ENCODE measurements at regions not wholly inside any gene's neighbourhood (a gene's known extent, or its start where the extent isn't known, plus 50 kb on each side); places are given as distances from the start of the nearest gene placed in this dataset.

DNA sequence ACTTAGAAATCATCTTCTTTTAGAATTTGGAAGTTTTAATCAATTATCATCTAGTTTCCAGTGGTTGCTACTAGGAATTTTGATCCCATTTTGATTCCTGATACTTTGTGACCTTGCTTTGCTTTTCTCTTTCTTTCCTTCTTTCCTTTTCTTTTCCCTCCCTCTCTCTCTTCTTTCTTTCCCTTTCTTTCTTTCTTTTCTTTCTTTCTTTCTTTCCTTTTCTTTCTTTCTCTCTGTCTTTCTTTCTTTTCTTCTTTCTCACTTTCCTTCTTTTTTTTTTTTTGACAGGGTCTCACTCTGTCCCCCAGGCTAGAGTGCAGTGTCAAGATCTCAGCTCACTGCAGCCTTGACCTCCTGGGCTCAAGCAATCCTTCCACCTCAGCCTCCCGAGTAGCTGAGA is 81.5 kb upstream of the OSBPL8 start:
- Histone ChIP-seq H3K27me3 (ENCODE audit: control insufficient read depth, insufficient read depth, low read length) (no peaks in the 10 kb centered on the region), H3K36me3 (ENCODE audit: control insufficient read depth, insufficient read depth, low read length) (no peaks in the 10 kb centered on the region), H3K4me3 (ENCODE audit: low read depth, low read length) (no peak overlapping the region)
- DNase-seq (ENCODE audit: low read depth): no peak
- POLR2A ChIA-PET: no interaction called here
- CTCF ChIA-PET: no interaction called here
- TF ChIP-seq CTCF (IDR thresholded peaks at IDR 0.05; ENCODE audit: insufficient read depth, low read depth, low read length): no peak

DNA sequence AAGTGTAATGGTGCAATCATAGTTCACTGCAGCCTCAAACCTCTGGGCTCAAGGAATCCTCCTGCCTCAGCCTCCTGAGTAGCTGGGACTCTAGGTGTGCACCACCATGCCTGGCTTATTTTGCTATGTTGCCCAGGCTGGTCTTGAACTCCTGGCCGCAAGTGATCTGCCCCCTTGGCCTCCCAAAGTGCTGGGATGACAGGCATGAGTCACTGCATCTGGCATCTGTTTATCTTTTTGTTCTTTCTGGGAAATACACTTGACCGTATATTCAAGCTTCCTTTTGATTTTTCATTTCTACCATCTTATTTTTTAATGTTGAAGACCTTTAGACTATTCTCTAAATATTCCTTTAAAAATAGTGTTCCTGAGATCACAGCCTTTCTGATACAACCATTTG is 82.4 kb upstream of the OSBPL8 start:
- ChIA-PET CTCF (no interaction called here), POLR2A (no interaction called here)
- Histone ChIP-seq H3K27me3 (ENCODE audit: control insufficient read depth, insufficient read depth, low read length) (no peaks in the 10 kb centered on the region), H3K36me3 (ENCODE audit: control insufficient read depth, insufficient read depth, low read length) (no peaks in the 10 kb centered on the region), H3K4me3 (ENCODE audit: low read depth, low read length) (no peak overlapping the region)
- no peak for DNase-seq (ENCODE audit: low read depth)
- no peak for TF ChIP-seq CTCF (IDR thresholded peaks at IDR 0.05; ENCODE audit: insufficient read depth, low read depth, low read length)

- H3K4me3 ChIP-seq (ENCODE audit: low read depth, low read length): no peak overlapping the region
- H3K27me3 ChIP-seq (ENCODE audit: control insufficient read depth, insufficient read depth, low read length): no peaks in the 10 kb centered on the region
- no peak for DNase-seq (ENCODE audit: low read depth)
- POLR2A ChIA-PET: no interaction called here
- TF ChIP-seq CTCF (IDR thresholded peaks at IDR 0.05; ENCODE audit: insufficient read depth, low read depth, low read length): no peak
- CTCF ChIA-PET: interaction anchor here (0.7 to 1.3 kb wide), 2 partner anchors 22 to 314 kb away, joined by 3 read pairs; no protein-coding TSS in a partner anchor
- no peaks in the 10 kb centered on the region for H3K36me3 ChIP-seq (ENCODE audit: control insufficient read depth, insufficient read depth, low read length)
These were observed 83.9 kb upstream of the OSBPL8 start for GRCh38 chr12:76643438-76643837.

GRCh38 chr12:76644950-76645349 is 85.4 kb upstream of the OSBPL8 start:
- ChIA-PET POLR2A (no interaction called here), CTCF (no interaction called here)
- Histone ChIP-seq H3K27me3 (ENCODE audit: control insufficient read depth, insufficient read depth, low read length) (no peaks in the 10 kb centered on the region), H3K36me3 (ENCODE audit: control insufficient read depth, insufficient read depth, low read length) (no peaks in the 10 kb centered on the region), H3K4me3 (ENCODE audit: low read depth, low read length) (no peak overlapping the region)
- DNase-seq (ENCODE audit: low read depth): no peak
- TF ChIP-seq CTCF (IDR thresholded peaks at IDR 0.05; ENCODE audit: insufficient read depth, low read depth, low read length): no peak

- POLR2A ChIA-PET: no interaction called here
- DNase-seq (ENCODE audit: low read depth): no peak
- CTCF ChIA-PET: interaction anchor here (1.5 kb wide), 1 partner anchor 120 kb away, joined by 3 read pairs; no protein-coding TSS in a partner anchor
These were observed 86.4 kb upstream of the OSBPL8 start for GRCh38 chr12:76645934-76646333.

More at GRCh38 chr12:76645934-76646333, 86.4 kb upstream of the OSBPL8 start:
- Histone ChIP-seq H3K27me3 (ENCODE audit: control insufficient read depth, insufficient read depth, low read length) (no peaks in the 10 kb centered on the region), H3K4me3 (ENCODE audit: low read depth, low read length) (no peak overlapping the region), H3K36me3 (ENCODE audit: control insufficient read depth, insufficient read depth, low read length) (no peaks in the 10 kb centered on the region)
- TF ChIP-seq CTCF (IDR thresholded peaks at IDR 0.05; ENCODE audit: insufficient read depth, low read depth, low read length): no peak
